Activated naive CD4-positive, alpha-beta T cell (primary cell): ENCODE measurements at regions not wholly inside any gene's neighbourhood (a gene's known extent, or its start where the extent isn't known, plus 50 kb on each side); places are given as distances from the start of the nearest gene placed in this dataset.
"Not testable (repeated sequence)": the region's sequence is repeated elsewhere in the genome, so short reads cannot be mapped to it uniquely, and the experiment has no call there.

ENCODE experiments used
- DNase-seq, 4 experiments: peaks; one replicate each; lab custom pipeline; 2025; lab: John Stamatoyannopoulos, UW

DNA sequence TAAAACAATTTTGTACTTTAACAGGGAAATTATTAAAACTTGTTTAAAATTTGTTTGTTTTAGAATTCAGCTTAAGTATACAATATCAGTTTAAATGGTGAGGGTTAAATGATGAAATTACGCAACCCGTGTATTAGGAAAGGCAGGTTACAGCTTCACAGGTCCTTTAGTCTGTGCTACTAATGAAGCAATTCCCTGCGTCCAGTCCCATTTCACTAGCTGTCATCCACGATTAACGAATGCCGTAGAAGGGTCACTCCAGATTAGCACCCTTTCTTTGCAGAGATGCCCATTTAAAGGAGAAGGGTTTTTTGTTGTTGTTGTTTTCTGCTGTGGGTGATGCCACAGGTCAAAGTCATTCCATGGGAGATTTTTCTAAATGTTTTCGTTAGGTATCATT lies 457.6 kb upstream of the SLC10A2 start:
- DNase-seq, result no peak

GRCh38 chr13:103521532-103521931 lies 455.3 kb upstream of the SLC10A2 start:
- no peak for DNase-seq

GRCh38 chr13:103517768-103518102 lies 451.5 kb upstream of the SLC10A2 start:
- no peak for DNase-seq

DNA sequence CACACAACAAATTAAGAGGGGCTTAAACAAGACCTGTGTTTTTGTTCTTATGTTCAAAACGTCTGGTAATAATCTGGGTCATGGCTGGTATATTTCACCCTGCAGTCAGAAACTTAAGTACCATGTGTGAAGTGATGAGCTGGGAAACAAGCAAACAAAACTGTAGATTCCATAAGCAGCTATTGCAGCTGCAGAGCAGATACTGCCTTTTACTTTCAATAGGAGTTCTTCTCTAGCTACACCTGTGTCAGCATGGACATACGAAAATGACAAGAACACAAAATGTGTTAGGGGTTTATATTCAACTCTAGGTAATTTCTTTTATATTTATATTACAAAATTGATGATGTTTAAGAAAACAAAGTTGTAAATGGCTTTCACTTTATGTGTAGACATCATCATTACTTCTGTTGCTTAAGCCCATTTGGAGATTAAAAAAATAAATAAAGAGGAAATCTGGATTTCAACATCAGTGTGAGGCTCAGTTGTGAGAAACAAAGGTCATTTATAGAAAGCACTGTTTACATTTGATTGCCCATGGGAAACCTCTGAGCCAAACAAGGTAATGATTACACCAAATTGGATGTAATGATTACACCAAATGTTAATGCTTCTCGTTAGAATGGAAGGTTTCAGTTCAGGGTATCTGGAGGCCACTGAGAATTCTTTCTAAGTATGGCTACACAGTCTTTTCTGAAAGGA lies 451.0 kb upstream of the SLC10A2 start:
- DNase-seq, result no peak

DNA sequence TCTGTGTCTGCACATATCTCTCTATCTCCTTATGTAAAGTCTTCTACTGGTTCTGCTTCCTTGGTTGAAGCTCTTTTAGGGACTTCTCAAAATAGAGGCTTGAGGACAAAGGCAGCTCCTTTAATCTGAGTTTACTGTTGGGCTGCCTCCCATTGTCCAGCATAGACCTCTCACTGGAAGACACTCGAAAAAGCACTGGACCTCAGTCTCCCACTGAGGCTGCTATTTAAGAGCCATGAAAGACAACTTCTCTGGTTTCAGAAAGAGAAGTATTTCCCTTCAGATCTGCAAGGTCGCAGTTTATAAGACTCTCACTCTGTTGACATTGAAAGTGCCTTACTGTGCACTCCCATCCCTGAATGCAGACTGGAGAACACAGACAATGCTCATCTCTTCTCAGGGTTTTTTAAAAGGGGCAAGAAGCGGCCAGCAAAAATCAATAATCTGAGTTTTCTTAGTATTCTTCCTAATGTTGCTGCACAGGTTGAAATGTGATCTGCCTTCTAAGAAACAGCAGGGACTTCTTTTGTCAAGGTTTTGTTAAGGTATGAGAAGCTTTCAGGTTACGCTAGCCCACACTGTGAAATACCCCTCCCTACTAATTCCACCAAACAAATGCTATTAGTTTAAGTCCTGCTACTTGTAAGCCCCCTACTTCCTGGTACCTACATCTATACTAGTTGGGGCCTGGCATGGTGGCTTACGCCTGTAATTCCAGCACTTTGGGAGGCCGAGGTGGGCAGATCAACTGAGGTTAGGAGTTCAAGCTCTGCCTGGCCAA lies 450.0 kb upstream of the SLC10A2 start:
- DNase-seq, result no peak

- no peak for DNase-seq
These were observed 449.2 kb upstream of the SLC10A2 start for GRCh38 chr13:103515410-103515809.

DNA sequence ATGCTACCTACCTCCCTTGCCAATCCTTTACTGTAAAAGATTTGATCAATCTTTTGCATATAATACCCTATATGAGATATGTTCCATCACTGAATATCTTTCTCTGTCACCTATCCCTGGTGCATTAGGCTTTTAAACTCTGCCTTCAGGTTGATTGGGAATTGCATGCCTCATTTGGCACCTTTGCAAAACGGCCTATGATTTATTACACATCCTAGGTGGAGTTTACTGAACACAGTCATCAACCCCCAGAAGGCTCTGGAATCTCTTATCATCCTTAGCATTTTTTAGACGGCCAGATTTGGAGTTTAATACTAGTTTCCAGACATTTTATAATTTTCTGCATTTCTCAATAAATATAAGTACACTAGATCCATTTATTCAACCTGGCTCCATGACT lies 448.4 kb upstream of the SLC10A2 start:
- no peak for DNase-seq

- no peak for DNase-seq
These were observed 448.0 kb upstream of the SLC10A2 start for GRCh38 chr13:103514188-103514587.

DNA sequence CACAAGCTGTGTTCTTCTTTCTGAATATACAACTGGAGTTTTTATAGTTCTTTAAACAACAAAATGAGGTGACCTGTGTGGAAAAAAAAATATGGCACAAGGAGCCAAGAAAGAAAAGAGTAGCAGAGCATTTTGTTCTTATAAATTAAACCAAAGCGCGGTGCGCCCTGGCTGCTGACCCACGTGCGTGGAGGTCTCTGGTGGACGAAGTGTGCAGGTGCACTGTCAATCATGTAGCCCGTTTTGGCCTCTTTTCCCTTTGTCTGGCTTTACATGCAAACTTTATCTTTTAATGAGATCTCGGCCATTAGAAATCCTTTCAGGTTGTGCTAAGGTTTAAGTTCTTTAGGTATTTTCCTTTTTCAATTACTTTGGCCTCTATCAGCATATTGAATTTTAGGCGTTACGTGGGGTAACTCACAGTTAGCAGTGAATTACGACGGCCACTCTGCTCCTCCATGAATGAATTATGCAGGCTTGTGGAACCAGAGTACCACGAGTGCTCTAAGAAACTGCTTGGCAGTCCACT lies 443.9 kb upstream of the SLC10A2 start:
- no peak for DNase-seq

DNA sequence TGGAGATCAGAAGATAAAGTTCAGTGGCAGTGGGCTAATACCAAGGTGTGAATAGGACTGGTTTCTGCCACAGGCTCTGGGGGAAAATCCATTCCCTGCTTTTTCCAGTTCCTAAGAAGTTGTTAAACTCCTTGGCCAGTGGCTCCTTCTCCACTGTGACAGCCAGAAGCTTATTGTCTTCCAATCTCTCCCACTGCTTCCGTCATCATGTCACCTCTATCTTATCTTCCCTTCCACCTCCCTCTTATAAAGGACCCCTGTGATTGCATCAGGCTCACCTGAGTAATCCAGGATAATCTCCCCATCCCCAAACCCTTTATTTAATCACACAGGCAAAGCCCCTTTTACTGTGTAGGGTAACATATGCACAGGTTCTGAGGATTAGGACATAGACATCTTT lies 431.2 kb upstream of the SLC10A2 start:
- DNase-seq, result no peak

DNA sequence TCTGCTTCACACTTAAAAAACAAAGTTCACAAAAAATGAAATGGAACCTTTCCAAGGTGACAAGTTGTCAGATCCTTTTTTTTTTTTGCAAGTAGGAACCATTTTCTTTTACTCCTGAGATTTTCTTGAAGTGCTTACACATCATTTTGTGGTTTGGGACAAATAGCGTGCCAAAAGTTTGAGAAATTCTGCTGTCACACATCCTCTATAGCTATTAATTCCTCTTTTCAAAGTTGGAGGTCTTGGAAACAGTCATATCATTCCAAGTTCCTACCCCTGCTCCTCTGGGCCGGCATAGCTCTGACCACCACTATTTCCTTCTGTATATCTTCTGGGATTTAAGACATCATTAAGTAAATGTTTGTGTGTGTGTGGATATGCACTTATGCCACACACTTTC lies 421.6 kb upstream of the SLC10A2 start:
- no peak for DNase-seq

DNA sequence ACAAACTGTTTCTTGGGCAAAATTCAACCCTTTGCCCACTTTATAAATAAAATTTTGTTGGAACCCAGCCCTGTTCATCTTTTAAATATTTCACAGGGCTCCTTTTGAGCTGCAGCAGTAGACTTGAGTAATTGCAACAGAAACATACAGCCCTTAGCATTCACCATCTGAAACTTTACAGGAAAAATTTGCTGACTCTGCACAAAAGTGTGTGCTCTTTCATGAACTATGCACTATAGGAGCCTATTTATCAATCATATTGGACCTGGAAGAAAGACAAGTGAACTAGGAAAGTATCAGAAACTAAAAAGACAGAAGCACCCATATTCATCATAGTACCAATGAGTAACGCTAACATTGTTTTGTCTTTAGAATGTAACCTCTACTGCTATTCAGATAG lies 406.9 kb upstream of the SLC10A2 start:
- no peak for DNase-seq

GRCh38 chr13:103471896-103472295 lies 405.7 kb upstream of the SLC10A2 start:
- DNase-seq, result no peak

- DNase-seq, result no peak
These were observed 403.6 kb upstream of the SLC10A2 start for GRCh38 chr13:103469771-103470170.

DNA sequence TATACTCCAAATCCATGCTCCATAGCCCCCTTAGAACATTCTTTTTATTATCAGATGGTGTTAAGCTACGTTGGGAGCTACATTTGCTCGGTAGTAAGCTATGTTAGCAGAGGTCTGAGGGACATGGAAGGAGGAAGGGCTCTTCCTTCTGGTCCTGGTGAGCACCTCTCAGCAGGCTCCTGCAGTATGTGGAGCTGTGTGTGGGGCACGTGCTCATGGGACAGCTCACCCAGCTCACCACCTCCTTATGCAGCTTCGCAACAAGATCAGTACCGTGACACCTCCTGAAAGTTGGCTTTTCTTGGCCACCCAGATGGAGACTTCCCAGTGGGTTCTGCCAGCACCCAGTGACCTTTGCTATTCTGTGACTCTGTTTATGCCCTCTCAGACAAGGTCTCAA lies 400.5 kb upstream of the SLC10A2 start:
- no peak for DNase-seq

- DNase-seq, result not testable (repeated sequence)
These were observed 394.0 kb upstream of the SLC10A2 start for GRCh38 chr13:103460246-103460645.

DNA sequence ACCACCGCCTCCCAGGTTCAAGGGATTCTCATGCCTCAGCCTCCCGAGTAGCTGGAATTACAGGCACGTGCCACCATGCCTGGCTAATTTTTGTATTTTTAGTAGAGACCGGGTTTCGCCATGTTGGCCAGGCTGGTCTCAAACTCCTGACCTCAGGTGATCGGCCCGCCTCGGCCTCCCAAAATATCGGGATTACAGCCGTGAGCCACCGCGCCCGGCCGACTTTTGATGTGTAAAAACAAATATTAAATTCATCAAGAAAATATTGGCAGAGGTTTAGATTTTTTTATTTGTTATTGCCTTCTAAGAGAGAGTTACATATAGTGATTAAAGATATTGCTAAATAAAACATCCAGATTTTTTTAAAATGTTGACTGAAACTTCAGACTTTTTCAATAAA lies 390.8 kb upstream of the SLC10A2 start:
- not testable (repeated sequence) for DNase-seq

- DNase-seq, result no peak
These were observed 385.4 kb upstream of the SLC10A2 start for GRCh38 chr13:103451656-103452055.

DNA sequence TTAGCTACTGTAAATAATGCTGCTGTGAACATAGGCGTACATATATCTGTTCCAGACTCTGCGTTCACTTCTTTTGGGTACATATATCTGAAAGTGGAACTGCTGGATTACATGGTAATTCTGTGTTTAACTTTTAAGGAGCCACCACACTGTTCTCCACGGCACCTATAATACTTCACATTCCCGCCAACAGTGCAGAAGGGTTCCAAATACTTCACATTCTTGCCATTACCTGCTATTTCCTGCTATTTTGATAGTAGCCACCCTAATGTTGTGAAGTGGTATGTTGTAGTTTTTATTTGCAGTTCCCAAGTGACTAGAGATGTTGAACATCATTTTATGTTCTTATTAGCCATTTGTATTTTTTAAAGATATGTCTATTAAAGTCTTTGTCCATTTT lies 377.4 kb upstream of the SLC10A2 start:
- no peak for DNase-seq

DNA sequence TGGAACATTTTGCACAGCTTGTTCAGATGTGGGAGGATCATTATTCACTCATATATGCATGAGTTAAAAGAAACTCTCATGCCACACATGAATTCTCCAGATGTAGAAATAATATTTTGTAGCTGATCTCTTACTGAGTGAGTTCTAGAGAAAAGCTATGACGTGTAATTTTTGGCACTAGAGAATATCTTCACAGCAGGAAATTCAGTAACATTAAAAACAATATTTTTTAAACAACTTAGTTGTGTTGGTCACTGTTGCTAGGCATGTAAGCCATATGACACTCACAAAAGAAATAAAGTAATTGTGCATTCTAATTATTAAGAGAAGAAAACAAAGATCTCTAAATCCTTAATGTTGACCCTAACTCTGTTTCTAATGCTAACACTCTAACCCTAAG lies 371.4 kb upstream of the SLC10A2 start:
- DNase-seq, result no peak

GRCh38 chr13:103436057-103436654 lies 369.9 kb upstream of the SLC10A2 start:
- no peak for DNase-seq

DNA sequence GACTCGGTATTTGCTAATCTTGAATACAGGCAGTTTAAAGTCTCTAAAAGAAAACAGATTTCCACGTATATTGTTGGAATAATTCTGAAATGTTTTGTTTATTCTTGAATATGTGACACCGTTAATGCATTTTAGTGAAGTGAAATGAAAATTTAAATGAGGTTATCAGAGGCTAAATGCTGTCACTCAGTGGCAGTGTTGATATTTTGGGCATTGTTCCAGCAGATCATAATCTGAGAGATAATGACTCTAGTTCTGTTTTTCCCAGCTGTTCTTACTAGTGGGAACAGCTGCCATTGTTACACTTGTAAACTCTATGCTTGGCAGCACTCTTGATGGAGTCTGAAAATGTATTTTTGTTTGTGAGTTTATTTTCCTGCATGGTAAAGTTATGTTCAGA lies 365.6 kb upstream of the SLC10A2 start:
- no peak for DNase-seq

GRCh38 chr13:103430368-103430767 lies 364.2 kb upstream of the SLC10A2 start:
- no peak for DNase-seq
